Ishikawa (cell line): ENCODE measurements at regions not wholly inside any gene's neighbourhood (a gene's known extent, or its start where the extent isn't known, plus 50 kb on each side); places are given as distances from the start of the nearest gene placed in this dataset.

Experiments used
- CEBPB ChIP-seq: IDR thresholded peaks from 2 replicates; pipeline ENCODE4 v1.6.1; 2012
- CREB1 ChIP-seq: IDR thresholded peaks from 2 replicates; pipeline ENCODE4 v1.6.1; 2012; ENCODE audit warnings: low read depth
- EP300 ChIP-seq: IDR thresholded peaks from 2 replicates; pipeline ENCODE4 v1.6.1; 2012; ENCODE audit warnings: borderline replicate concordance
- RAD21 ChIP-seq: IDR thresholded peaks from 2 replicates; pipeline ENCODE4 v1.6.1; 2012; ENCODE audit warnings: low read depth
- TCF12 ChIP-seq: IDR thresholded peaks from 2 replicates; pipeline ENCODE4 v1.6.1; 2012; ENCODE audit warnings: low read depth
- TF ChIP-seq, protein P1 (sequence below): IDR thresholded peaks from 2 replicates; pipeline ENCODE4 v1.6.1; 2012

GRCh38 chr5:128870923-128871322, 94.4 kb upstream of the SLC27A6 start:
- TF ChIP-seq CREB1, result no peak
- TF ChIP-seq EP300, result no peak
- TF ChIP-seq CEBPB, result no peak
- TF ChIP-seq TCF12, result no peak
- no peak for TF ChIP-seq RAD21
- TF ChIP-seq, protein P1, sequence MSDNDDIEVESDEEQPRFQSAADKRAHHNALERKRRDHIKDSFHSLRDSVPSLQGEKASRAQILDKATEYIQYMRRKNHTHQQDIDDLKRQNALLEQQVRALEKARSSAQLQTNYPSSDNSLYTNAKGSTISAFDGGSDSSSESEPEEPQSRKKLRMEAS, result no peak
